Bone marrow (tissue), 2 donors: ENCODE measurements at regions not wholly inside any gene's neighbourhood (a gene's known extent, or its start where the extent isn't known, plus 50 kb on each side); places are given as distances from the start of the nearest gene placed in this dataset.
"Not testable (repeated sequence)": the region's sequence is repeated elsewhere in the genome, so short reads cannot be mapped to it uniquely, and the experiment has no call there.

Experiments used
- DNase-seq, 2 donors: peaks; one replicate each; lab custom pipeline; 2025; lab: John Stamatoyannopoulos, UW

DNA sequence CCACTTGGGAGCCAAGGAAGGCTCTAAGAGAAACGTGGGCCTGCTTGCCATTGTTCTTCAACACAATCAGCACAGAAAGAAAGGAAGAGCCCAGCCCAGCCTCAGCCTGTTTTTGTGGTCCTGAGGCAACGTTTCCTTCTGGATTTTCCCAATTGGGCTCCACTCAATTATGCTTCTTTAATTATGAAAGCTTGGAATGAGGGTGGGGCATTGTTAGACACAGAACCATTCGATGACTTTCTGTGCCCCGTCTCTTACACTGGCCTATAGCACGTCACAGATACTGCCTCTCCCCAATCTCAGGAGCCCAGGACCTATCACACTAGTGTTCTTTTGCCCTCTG is 207.4 kb downstream of the ZFP36L2 start:
- DNase-seq: no peak

DNA sequence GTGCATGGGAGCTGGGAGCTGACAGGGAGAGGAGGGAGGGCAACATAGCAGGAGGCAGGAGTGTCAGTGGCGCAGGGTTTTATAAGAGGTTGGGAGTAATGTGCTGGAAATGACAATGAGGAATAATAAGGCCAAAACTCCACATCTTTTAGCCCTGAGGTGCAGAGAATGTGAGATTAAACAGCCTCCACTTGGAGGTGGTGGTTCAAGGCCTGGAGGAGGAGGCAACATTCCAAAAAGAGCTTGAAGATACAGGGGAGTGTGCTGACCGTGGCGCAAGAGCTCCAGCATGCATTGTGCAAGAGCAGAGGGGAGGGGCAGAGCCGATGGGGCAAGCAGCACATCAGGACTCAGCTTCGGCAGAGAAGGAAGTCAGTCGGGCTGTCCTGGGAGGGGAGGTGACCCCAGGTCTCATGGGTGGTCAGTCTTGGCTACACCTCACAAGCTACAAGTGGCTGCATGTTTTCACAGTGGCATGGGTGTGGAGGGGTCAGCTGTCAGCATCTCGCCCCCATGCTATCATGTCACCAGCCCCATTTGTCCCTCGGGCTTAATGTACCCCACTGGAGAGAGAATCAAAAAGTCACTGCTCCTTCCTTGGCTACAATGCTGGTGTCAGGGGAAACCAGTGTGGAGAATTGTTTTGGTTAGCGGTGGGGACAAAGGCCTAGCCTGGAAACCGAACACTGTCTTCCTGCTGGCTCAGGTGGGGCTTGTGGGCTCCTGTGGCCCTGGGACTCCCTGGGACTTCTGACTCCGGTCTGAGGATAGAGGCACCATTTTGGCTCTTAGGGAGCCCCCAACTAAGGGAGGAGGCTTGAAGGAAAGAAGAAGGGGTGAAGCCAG is 208.0 kb downstream of the ZFP36L2 start:
- DNase-seq: peak in 1 of 2 donors; percentile 61

DNA sequence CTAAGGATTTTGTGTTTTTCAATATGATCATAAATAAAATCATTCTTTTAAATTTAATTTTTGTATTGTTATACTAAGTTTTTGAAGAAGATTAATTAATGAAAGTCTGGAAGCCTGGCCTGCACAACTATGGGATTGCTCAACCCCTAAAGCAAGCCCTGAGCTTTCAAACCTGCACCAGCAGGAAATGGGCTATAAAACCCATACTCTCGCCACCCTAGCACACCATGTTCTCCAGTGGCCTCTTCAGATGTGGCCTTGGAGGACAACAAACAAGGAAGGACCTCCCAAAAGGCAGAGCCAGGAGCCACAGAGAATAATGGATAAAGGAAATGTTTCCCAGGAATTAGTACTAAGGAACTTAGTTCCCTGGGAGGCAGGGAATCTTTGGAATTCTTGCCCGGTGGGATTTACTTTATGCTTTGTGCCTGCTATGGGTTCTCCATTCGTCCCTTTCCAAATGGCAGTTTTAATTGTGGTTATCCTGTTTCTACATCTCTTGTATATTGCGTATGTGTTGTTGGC is 212.5 kb downstream of the ZFP36L2 start:
- no peak for DNase-seq

DNA sequence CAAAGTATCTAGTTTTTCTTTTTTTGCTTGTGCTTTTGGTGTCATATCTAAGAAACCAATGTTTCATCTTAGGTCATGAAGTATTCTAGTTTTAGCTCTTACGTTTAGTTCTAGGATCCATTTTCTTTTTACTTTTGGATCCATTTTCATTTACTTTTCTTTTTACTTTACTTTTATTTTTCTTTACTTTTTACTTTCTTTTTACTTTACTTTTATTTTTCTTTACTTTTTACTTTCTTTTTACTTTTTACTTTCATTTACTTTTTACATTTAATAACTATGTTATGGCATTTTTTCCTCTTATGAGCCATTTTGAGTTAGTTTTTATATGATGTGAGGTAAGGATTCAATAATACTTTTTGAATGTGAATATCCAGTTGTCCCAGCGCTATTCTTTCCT is 213.4 kb downstream of the ZFP36L2 start:
- no peak for DNase-seq

DNA sequence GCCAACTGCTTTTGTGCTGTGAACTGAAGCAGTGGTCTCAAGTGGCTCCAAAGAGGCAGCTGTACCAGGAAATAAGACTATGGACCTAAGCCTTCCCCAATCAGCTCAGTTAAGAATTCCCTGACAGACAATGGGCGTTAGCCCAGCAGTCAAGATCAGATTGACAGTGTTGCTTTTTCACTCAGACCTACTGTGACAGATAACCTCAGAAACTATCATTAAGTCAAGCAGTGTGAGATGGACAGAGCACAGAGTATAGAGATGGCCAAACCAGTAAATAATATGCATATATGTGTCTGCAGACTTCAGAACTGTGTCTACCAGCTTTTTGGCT is 215.3 kb downstream of the ZFP36L2 start:
- DNase-seq: no peak

DNA sequence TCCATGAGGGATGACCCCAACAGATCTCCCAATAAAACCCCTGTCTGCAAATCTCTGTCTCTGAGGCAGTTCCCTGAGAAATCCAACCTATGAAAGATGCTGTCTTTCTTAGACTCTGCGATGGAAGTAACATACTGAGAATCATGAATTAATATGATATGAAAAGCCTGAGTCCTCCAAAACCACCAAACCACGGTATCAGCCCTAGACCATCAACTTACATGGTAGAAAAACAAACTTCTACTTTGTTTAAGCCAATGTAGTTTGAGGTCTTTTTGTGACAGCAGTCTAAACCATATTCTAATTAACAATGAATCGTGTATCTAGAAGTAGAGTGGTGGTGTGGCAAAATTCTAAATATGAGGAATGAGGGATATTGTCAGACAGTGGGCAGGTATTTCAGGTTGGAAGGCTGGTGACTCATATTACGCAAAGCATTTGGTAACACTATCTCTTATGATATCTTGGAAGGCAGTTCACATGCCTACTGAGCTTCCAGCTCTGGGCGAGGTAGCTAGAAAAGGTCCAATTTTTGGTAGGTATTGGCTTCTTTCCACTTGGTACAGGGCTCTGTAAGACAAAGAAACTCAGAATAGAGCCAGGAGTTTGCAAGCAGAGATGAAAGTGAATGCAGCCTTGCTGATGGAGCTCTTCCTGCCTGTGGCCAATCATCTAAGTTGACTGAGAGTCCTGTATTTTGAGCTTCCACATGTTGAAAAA is 215.8 kb downstream of the ZFP36L2 start:
- no peak for DNase-seq

GRCh38 chr2:43009448-43009847 is 217.0 kb downstream of the ZFP36L2 start:
- DNase-seq: no peak

GRCh38 chr2:43008388-43008787 is 216.0 kb upstream of the HAAO start:
- DNase-seq: no peak

GRCh38 chr2:43007901-43008300 is 215.5 kb upstream of the HAAO start:
- no peak for DNase-seq

DNA sequence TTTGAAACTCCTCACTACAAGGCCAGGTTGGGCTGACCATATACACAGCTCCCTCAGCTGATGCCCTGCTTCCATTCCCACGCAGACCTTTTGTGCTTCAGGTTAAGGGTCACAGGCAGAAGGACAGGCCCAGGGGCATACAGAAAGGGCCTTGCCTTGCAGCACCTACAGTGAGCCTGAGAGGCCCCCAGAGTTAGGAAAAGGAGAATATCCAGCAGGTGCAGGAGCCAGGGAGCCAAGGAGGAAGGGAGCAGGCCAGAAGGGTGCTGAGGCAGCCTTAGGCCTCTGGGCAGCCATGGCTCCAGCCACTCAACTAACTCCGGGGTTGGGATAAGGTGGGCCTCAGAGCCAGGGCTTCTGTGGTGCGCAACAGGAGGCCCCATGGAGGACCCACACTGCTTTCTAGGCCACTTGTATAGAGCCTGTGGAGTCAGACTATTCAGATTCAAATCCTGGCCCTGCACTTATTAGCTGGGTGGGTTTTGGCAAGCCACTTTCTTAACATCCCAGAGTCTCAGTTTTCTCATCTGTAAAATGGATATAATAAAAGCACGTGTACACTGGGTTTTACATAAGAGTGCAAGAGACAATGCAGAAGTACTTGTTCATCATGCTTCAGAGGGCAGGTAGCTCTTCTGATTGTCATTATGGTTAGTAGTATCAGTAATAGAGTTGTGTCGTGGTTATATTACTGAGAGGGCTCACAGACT is 214.6 kb upstream of the HAAO start:
- no peak for DNase-seq

DNA sequence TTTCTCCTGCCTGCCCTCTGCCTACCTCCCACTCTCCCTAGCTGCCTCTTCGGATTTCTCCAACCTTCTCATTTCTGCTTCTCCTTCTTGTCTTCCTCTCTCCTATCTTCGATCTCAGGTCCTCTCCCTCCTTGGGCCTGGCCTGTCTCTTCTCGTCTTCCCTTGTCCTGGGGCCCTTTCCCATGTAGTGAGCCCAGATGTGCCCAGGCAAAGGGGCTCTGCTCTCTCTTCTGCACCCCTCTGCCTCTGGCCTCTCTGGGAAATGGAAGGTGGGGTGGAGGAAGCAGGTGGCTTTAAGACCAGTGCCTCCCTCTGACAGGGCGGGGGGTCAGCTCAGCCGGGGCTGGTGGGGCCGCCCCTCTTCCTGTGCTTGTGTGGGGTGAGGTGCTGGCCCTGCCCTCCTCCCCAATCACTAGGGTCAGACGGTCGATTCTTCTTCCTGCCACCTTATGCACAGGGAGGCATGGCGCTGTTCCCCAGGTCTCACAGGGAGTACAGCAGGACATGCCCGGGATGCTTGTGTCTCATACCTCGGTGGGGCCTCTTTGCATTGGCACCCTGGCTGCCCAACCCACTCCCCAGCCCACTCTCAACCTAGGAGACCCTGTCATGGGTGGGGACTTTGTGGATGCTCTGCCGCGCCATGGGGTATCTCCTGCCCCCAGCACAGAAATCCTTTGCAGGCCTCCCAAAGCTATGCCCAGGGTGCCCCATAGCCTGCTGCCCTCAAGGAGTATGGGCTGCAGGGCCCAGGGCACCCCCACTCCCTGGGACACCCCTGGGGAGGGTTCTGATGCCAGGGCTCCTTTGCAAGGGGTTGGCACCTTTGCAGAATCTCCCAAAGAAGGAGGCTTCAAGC is 213.8 kb upstream of the HAAO start:
- DNase-seq: no peak

GRCh38 chr2:43005245-43005974 is 213.0 kb upstream of the HAAO start:
- no peak for DNase-seq

GRCh38 chr2:43004879-43005244 is 212.5 kb upstream of the HAAO start:
- no peak for DNase-seq

DNA sequence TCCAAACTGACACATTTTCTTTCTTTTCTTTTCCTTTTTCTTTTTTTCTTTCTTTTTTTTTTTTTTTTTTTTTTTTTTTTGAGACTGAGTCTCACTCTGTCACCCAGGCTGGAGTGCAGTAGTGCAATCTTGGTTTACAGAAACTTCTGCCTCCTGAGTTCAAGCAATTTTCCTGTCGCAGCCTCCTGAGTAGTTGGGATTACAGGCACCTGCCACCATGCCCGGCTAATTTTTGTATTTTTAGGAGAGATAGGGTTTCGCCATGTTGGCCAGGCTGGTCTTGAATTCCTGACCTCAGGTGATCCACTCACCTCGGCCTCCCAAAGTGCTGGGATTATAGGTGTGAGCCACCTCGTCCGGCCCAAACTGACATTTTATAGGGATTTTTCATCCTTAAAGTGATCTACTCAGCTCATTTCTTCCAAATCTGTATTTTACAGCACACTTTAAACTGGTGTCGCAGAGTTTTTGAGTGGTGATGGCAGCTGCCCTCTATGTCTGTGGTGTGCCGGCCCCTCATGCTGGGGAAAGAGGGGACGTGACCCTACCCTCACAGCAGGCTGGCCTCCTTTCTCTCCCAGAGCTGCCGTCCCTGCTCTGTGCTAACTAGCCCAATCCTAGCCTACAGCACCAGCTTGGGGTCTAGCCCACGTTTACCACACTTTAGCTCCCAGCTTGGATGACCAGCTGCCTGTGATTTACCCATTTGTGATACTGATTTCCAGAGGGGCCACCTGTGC is 211.9 kb upstream of the HAAO start:
- not testable (repeated sequence) for DNase-seq

GRCh38 chr2:43003702-43004101 is 211.3 kb upstream of the HAAO start:
- no peak for DNase-seq

DNA sequence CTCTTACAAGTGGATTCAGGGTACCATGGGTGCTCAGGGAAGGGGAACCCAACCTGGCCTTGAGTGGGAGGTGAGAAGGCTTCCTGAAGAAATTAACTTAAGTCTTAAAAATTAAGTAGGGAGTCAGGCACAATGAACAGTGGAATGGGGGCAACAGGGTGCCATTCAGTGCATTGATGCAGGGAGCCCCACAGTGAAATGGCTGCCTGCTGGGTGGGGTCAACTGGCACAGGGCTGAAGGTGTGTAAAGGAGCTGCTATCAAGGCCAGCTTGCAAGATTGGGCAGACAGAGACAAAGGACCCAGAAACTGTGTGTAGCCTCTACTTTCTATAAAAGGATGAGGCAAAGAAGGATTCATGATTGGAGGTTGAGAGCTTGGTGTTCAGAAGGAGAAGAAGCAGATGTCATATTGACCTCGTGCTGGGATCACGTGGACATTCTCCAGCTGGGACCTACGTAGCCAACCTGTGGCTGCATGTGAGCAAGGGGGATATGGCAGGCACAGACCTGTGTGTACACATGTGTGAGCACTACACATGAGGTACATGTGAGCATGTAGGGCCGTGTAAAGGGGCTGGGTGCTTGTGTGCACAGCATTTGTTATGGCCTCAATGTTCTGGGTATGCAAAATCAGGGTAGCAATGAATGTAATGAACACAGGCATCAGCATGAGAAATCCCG is 209.5 kb upstream of the HAAO start:
- DNase-seq: no peak

DNA sequence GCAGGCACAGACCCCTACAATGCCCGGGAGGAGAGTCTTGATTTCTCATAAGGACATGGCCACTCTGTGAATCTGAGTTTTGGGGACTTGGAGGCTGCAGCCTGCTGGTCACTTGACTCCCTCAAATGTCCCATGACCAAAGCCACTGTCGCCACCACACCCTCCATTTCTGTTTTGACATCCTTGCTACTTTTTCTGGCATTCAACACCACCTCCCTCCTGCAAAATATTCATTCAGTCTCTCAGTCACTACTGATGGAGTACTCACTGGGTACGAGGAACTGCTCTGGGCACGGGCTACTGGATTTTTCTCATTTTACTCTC is 208.6 kb upstream of the HAAO start:
- DNase-seq: no peak

DNA sequence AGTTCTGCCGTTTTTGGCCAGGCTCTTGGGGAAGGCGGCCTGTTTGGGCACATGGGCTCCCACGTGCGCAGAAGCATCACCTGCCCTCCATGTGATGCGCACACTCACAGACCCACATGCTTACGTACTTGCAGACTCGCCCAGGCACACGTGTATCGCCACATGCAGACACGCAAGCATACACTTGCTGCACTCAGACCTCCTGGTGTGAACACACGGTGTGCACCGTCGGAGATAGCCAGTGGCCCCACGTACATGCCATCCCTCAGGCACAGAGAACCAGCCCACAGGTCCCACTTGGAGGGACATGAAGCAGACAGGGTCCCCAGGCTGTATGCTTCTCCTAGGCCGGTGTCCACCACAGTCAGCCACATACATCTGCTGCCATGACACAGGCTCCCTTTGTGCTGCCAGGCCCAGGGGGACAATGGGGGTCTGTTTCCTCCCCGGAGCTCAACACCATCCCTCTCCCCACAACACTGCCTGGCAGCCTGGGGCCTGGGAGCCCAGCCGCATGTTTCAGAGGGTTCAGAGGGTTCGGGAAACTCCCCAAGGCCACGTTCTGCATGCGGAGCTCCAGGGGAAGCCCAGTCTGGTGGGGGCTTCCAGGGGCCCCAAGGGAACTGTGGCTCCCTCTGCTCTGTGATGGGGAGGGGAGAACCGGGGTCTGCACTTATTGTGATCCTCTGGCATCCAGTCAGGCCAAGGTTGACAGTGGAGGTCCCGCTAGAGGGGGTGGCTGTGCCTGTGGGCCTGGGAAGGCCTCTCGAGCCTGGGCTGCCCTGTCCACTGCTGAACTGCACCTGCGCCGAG is 208.1 kb upstream of the HAAO start:
- DNase-seq: no peak

DNA sequence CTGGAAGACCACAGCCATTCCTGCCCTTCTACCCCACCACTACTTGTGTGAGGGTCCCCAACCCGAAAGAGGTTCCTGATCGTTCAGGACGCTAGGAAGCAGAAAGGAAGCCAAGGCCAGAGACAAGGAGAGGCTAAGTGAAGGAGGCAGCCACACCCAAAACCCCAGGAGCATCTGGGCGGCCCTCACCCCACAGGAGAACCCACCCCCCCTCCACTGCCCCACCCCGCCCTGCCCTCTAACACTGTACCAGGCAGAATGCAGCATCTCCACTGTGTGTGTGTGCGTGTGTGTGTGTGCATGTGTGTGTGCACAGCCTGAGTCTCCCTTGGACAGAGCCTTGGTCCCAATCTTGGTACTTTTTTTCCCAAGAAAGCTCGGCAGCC is 207.5 kb upstream of the HAAO start:
- no peak for DNase-seq
